ENCODE measurements at regions not wholly inside any gene's neighbourhood (a gene's known extent, or its start where the extent isn't known, plus 50 kb on each side); places are given as distances from the start of the nearest gene placed in this dataset.
A peak's percentile ranks its signal among the peaks of the same experiment; 100 is the strongest.

DNA sequence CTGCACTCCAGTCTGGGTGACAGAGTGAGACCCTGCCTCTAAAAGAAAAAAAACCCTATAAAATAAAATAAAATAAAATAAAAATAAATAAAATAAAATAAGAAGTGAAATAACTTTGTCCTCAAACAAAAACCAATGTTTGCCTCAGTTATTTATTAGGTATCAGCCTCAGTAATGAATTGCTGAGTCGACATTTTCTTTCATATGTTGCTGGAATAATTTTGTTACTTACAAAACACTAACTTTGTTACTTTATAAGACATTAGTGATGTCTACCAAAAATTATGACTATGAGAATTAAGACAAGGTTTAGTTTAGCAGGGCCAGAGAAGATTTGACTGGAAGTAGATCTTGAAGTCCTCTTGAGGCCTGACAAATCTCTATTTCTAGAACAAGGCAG is 2074.5 kb upstream of the PCDH20 start:
- TF ChIP-seq, protein P1, sequence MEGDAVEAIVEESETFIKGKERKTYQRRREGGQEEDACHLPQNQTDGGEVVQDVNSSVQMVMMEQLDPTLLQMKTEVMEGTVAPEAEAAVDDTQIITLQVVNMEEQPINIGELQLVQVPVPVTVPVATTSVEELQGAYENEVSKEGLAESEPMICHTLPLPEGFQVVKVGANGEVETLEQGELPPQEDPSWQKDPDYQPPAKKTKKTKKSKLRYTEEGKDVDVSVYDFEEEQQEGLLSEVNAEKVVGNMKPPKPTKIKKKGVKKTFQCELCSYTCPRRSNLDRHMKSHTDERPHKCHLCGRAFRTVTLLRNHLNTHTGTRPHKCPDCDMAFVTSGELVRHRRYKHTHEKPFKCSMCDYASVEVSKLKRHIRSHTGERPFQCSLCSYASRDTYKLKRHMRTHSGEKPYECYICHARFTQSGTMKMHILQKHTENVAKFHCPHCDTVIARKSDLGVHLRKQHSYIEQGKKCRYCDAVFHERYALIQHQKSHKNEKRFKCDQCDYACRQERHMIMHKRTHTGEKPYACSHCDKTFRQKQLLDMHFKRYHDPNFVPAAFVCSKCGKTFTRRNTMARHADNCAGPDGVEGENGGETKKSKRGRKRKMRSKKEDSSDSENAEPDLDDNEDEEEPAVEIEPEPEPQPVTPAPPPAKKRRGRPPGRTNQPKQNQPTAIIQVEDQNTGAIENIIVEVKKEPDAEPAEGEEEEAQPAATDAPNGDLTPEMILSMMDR (IDR thresholded peaks at IDR 0.05; ENCODE audit: insufficient read depth, low read length, poor library complexity, severe bottlenecking) = no peak
- TF ChIP-seq EZH2phosphoT487 (conservative IDR thresholded peaks at IDR 0.05; ENCODE audit: low read length) = no peak
- no peak overlapping the region for H3K27ac ChIP-seq (ENCODE audit: low read depth, low read length)
- no peaks in the 10 kb centered on the region for H3F3A ChIP-seq (ENCODE audit: insufficient read depth)
- H3K9ac ChIP-seq (ENCODE audit: low read length) = no peak overlapping the region
- peak overlapping the region; percentile 48 for H2AFZ ChIP-seq (ENCODE audit: low read depth, low read length, severe bottlenecking)
- H3K79me2 ChIP-seq (ENCODE audit: insufficient read depth, low read length) = no peaks in the 10 kb centered on the region
- no peak overlapping the region for H3K4me3 ChIP-seq (ENCODE audit: insufficient read depth, low read length, poor library complexity, severe bottlenecking)
- H3K9me3 ChIP-seq (ENCODE audit: insufficient read depth, low read length) = no peaks in the 10 kb centered on the region
- no peak overlapping the region for H3K4me2 ChIP-seq (ENCODE audit: low read depth, low read length, poor library complexity, severe bottlenecking)
- H3K36me3 ChIP-seq (ENCODE audit: low read length) = no peaks in the 10 kb centered on the region
- no peaks in the 10 kb centered on the region for H4K20me1 ChIP-seq (ENCODE audit: low read depth, low read length)
- H3K9me2 ChIP-seq (replicated peaks; ENCODE audit: insufficient read depth, low read length) = no peaks in the 10 kb centered on the region
- H3K27me3 ChIP-seq (ENCODE audit: low read length) = no peaks in the 10 kb centered on the region

DNA sequence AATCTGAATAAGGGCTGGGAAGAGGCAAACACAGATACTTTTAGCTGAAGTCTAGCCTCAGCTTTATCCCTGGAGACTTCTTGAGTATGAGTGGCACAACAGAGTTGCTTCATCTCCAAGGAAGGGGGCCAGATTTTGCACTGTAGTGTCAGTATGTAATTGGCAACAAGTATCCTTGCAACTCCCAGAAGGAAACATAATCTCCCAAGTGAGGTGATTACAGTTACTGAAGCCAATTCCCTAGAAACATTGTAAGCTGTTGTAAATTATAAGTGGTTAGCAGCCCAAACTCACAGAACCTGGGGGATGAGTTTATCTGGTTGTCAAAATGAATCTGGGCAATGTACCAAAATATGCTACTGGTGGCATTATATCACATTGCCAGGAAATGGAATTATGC is 2065.7 kb upstream of the PCDH20 start:
- no peaks in the 10 kb centered on the region for H3K9me2 ChIP-seq (replicated peaks; ENCODE audit: insufficient read depth, low read length)
- no peaks in the 10 kb centered on the region for H3K79me2 ChIP-seq (ENCODE audit: insufficient read depth, low read length)
- H3K4me3 ChIP-seq (ENCODE audit: insufficient read depth, low read length, poor library complexity, severe bottlenecking) = no peak overlapping the region
- no peaks in the 10 kb centered on the region for H3K36me3 ChIP-seq (ENCODE audit: low read length)
- no peak overlapping the region for H3K9ac ChIP-seq (ENCODE audit: low read length)
- H3K27ac ChIP-seq (ENCODE audit: low read depth, low read length) = no peak overlapping the region
- peak overlapping the region; percentile 59 for H2AFZ ChIP-seq (ENCODE audit: low read depth, low read length, severe bottlenecking)
- H3F3A ChIP-seq (ENCODE audit: insufficient read depth) = no peaks in the 10 kb centered on the region
- no peaks in the 10 kb centered on the region for H4K20me1 ChIP-seq (ENCODE audit: low read depth, low read length)
- no peaks in the 10 kb centered on the region for H3K27me3 ChIP-seq (ENCODE audit: low read length)
- TF ChIP-seq, protein P1 (IDR thresholded peaks at IDR 0.05; ENCODE audit: insufficient read depth, low read length, poor library complexity, severe bottlenecking) = no peak
- TF ChIP-seq EZH2phosphoT487 (conservative IDR thresholded peaks at IDR 0.05; ENCODE audit: low read length) = no peak
- H3K9me3 ChIP-seq (ENCODE audit: insufficient read depth, low read length) = no peaks in the 10 kb centered on the region
- H3K4me2 ChIP-seq (ENCODE audit: low read depth, low read length, poor library complexity, severe bottlenecking) = no peak overlapping the region

DNA sequence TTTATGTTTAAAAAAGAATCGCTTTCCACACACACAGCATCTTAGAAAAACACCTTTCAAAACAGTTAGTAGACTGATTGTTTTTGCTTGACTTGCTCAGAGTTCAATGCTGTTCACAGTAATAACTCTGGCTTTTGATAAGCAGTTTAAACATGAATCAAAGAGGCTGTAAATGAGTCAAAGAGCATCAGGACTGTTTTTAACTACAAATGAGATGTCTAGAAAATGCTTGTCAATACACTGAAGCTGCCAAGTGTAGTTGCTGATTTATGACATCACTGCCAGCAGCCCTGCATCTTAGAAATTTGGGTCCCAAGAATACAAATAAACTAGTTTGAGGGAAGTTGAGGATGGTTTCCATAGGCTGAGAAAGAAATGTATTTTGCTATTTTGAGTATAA is 2057.1 kb upstream of the PCDH20 start:
- no peaks in the 10 kb centered on the region for H3K79me2 ChIP-seq (ENCODE audit: insufficient read depth, low read length)
- no peak overlapping the region for H3K9ac ChIP-seq (ENCODE audit: low read length)
- no peaks in the 10 kb centered on the region for H3K36me3 ChIP-seq (ENCODE audit: low read length)
- no peak overlapping the region for H3K4me2 ChIP-seq (ENCODE audit: low read depth, low read length, poor library complexity, severe bottlenecking)
- peak overlapping the region; percentile 57 for H2AFZ ChIP-seq (ENCODE audit: low read depth, low read length, severe bottlenecking)
- no peaks in the 10 kb centered on the region for H3K9me3 ChIP-seq (ENCODE audit: insufficient read depth, low read length)
- TF ChIP-seq EZH2phosphoT487 (conservative IDR thresholded peaks at IDR 0.05; ENCODE audit: low read length) = no peak
- TF ChIP-seq, protein P1 (IDR thresholded peaks at IDR 0.05; ENCODE audit: insufficient read depth, low read length, poor library complexity, severe bottlenecking) = no peak
- no peak overlapping the region for H3K27ac ChIP-seq (ENCODE audit: low read depth, low read length)
- no peaks in the 10 kb centered on the region; the same call in 1 of the 2 replicates for H3F3A ChIP-seq (ENCODE audit: insufficient read depth)
- H4K20me1 ChIP-seq (ENCODE audit: low read depth, low read length) = no peaks in the 10 kb centered on the region
- no peaks in the 10 kb centered on the region for H3K9me2 ChIP-seq (replicated peaks; ENCODE audit: insufficient read depth, low read length)
- no peaks in the 10 kb centered on the region for H3K27me3 ChIP-seq (ENCODE audit: low read length)
- no peak overlapping the region for H3K4me3 ChIP-seq (ENCODE audit: insufficient read depth, low read length, poor library complexity, severe bottlenecking)

Data from SU-DHL-6 (cell line).